LNCaP clone FGC (cell line): ENCODE measurements at regions not wholly inside any gene's neighbourhood (a gene's known extent, or its start where the extent isn't known, plus 50 kb on each side); places are given as distances from the start of the nearest gene placed in this dataset.

Experiments used
- DNase-seq: peaks from one replicate; pipeline ENCODE4 v3.0.0-alpha.2; 2011; ENCODE audit warnings: low read depth
- H3K4me3 ChIP-seq: 2 replicates; pipeline ENCODE4 v1.5.1; 2011; ENCODE audit warnings: mild to moderate bottlenecking, low read depth, low read length, control low read depth
- TF ChIP-seq, protein P1 (sequence below): IDR thresholded peaks from 2 replicates; pipeline ENCODE4 v1.5.1; 2012; ENCODE audit warnings: mild to moderate bottlenecking; ENCODE audit not compliant: control insufficient read depth, insufficient read depth; ENCODE audit errors: extremely low read depth

DNA sequence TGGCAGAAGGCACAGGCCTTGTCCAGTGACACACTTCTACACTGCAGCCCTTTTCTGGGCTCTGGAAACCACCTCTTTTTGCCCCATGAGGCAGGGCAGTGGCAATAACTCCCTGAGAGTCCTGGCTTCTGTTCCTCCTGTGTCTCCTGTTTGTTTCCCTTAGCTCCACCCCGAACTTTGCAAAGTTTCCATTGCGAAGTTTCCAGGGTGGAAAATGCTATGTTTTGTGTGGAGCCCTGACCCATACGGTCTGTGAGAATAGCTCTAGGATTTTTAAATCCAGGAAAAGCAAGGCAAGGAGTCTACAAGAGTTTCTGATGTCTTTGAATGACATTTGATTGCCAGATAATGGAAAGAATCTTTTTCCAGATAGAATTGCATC is 92.2 kb upstream of the AKR1E2 start:
- TF ChIP-seq, protein P1, sequence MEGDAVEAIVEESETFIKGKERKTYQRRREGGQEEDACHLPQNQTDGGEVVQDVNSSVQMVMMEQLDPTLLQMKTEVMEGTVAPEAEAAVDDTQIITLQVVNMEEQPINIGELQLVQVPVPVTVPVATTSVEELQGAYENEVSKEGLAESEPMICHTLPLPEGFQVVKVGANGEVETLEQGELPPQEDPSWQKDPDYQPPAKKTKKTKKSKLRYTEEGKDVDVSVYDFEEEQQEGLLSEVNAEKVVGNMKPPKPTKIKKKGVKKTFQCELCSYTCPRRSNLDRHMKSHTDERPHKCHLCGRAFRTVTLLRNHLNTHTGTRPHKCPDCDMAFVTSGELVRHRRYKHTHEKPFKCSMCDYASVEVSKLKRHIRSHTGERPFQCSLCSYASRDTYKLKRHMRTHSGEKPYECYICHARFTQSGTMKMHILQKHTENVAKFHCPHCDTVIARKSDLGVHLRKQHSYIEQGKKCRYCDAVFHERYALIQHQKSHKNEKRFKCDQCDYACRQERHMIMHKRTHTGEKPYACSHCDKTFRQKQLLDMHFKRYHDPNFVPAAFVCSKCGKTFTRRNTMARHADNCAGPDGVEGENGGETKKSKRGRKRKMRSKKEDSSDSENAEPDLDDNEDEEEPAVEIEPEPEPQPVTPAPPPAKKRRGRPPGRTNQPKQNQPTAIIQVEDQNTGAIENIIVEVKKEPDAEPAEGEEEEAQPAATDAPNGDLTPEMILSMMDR = no peak
- H3K4me3 ChIP-seq = no peak overlapping the region
- DNase-seq = no peak

DNA sequence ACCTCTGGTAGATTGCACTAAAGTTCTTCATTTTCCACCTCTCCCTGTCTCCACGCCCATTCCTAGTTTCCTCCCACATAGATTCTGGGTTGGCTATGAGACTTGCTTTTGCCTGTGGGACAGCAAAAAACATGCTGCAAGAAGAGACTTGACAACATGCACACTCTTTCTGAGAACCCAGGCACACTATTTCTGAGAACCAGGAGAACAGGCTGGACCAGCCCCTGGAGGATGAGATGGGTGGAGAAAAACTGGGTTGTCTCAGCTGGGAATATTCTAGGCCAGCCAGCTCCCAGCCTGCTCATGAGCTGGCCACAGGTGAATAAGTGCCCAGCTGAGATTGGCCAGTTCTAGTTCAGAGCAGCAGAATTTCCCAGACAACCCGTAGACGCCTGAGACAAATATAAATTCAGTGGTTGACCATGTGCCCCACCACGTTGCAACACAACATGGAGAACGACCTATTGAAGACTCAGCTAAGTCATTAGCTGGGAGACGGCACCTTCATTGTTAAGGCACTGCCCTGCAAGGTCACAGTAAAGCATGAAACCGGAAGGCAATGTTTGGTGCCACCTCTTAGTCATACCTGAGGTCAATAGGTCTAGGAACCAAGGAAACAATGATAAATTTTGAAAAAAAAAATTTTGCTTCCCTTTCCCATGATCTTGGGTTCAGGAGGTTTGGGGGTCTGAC is 92.7 kb upstream of the AKR1E2 start:
- peak; percentile 45 for DNase-seq
- H3K4me3 ChIP-seq = no peak overlapping the region
- TF ChIP-seq, protein P1 = no peak

DNA sequence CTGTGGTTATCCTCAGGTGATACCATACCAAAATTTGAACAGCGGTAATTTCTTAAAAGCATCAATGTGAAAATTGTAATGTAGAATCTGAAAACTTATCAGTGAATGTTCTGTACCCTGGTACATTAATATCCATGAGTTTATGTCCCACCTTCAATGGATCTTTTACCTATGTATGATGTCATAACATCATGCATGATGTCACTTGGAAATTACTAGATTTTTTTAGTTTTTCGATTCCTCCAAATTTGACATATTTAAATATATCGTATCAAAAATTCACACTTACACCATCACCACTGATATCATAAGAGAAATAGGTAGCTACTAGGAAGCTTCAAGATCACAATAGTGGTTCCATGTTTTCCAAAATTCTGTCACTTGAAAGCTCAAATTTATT is 95.0 kb upstream of the AKR1E2 start:
- TF ChIP-seq, protein P1 = no peak
- no peak overlapping the region for H3K4me3 ChIP-seq
- no peak for DNase-seq

DNA sequence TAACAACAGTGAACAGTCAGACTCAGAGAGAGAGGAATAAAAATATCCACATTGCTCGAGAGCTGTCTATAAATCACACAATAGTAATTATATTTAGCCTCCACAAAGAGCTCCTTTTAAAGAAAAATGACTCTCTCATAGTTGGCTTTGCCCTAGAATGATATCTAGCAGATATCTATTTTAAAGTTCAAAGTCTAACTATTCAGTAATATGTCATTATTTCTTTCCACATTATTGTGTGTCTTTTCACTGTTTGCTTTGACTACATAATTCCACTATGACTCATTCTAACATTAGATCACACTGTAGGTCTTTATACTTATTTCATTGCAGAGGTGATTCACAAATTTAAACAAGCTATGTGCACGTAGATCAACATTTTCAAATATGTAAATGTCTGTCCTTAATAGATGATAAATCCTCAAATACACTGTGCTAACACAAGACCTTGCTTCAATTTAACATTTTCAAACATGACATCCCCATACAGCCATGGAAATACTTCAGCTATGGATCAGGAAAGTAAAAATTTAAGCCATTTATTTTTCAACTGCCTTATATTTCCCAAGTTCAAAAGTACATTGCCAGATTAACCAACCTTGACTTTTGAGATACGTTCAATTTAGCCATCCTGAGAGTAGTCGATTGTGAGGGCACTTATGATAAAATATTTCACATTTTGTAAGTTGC is 99.9 kb upstream of the AKR1E2 start:
- no peak overlapping the region for H3K4me3 ChIP-seq
- TF ChIP-seq, protein P1 = no peak
- DNase-seq = no peak

DNA sequence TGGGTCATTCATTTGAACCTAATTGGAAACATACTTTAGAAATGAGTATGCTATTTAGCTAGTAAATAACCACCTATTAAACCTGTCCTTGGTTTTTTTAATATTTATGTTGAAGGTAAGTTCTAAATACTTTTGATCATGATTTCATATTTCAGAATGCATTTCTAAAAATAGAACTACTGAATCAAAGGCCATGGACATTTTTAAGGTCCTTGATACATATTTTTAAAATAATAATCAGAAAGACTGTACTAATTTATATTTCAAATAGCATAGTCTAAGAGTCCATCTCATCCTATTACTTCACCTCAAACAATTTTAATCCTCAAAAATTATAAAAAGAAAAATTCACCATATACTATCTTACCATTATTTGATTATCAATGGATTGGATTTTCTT is 102.1 kb upstream of the AKR1E2 start:
- TF ChIP-seq, protein P1 = no peak
- H3K4me3 ChIP-seq = no peak overlapping the region
- DNase-seq = no peak

DNA sequence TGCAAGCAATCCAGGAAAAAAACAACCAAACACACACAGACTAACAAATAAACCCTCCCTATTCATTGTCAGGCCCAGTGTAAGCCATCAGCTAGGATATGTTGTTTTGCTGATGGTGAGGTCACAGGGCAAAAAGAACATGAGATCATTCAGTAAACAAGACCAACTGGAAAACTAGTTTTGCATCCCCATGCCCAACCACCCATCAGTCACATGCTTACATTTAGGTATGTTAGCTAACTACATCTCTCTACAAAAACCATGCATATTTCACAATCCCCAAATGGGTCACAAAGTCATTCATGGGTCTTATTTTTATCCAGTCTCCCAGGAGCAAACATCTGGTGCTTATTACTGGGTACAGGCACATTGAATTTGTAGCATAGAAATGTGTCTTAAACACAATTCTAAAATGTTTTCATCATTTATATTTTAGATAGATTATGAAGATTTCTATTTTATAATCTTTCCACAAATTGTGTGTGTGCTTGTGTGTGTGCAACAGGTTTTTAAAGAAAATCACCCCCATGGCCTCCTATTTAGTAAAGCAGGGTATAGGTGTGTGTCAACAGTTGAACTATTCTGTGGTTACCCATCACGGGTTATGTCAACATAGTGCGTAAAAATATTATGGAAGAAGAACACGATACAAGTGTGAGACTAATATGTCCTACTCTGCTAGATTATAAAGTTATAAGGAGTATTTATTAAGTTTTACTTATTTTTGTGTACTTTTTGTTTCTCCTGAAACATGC is 103.8 kb upstream of the AKR1E2 start:
- H3K4me3 ChIP-seq = no peak overlapping the region
- TF ChIP-seq, protein P1 = no peak
- peak; percentile 33 for DNase-seq
